NCI-H748 (cell line): ENCODE measurements at regions not wholly inside any gene's neighbourhood (a gene's known extent, or its start where the extent isn't known, plus 50 kb on each side); places are given as distances from the start of the nearest gene placed in this dataset.
A peak's percentile ranks its signal among the peaks of the same experiment; 100 is the strongest.

Experiments used
- DNase-seq: peaks from one replicate; lab custom pipeline; 2025; ENCODE audit not compliant: unreplicated experiment; lab: John Stamatoyannopoulos, UW

DNA sequence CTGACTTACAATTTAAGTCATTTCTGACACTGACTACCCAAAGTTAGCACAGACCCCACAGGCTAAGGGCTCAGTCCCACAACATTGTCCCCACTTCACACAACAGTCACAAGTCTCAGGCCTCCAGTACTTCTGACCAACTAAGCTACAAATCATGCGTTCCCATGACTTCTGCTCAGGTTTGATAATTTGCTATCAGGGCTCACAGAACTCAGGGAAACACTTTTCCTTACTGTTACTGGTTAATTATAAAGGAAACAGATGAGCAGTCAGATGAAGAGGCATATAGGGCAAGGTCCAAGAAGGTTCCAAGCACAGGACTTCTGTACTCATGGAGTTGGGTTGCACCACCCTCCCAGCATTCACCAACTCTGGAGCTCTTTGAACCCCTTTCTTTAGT is 151.2 kb upstream of the TNR start:
- DNase-seq = no peak

DNA sequence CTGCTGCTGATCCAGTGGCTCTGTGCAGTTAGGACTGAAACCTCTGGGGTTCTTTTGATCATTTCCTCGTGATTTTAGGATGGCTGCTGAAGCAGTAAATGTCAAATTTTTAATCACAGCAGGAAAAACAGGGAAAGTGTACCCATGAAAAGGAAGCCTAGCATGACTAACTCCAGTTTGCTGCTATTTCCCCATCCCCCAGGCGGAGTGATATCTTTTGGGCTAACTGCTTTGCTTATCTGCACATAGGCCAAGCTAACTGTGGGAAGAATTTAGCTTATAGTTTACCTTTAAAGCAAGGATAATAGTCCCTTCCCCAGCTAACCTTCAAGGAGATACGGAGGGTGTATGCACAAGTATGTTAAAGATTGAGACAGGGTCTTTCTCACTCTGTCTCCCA is 149.8 kb upstream of the TNR start:
- DNase-seq = no peak

DNA sequence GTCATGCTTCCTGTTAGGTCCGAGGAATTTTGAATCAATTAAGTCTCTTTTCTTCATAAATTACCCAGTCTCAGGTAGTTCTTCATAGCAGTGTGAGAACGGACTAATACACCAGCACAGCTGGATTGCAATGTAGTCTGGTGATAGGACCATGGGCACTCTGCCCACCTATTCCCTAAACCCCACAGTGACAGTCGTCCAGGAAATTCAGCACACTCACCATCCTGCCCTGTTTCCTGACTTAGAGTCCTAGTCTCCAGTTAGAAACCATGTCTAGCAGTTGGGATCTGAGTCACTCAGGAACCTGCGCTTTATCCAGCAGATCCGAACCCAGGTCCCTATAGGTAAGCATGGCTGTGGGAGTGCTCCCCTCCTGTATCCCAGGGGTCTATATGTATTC is 149.3 kb upstream of the TNR start:
- DNase-seq = no peak

DNA sequence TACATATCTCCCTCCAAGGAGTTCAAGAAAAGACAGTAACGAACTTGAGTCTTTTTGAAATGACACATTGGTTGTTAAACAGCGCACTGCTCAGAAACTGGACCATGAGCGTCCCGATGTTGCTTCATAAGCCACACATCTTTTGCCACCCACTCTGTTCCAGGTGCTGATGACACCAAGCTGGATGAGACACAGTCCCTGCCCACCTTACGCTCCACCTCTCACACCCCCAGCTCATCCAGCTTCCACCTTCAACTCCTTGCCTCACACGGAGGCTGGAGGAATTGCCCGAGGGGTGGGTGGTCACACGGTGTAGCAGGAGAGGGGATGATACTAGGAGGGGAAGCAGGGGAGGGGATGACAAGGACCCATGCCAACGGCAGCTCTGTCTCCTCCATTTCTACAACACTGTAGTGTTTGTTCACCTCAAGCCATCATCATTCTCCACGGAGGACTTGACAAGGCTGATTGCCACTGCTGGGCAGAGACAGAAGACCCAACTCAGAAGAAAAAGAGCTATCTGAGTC is 148.5 kb upstream of the TNR start:
- no peak for DNase-seq

DNA sequence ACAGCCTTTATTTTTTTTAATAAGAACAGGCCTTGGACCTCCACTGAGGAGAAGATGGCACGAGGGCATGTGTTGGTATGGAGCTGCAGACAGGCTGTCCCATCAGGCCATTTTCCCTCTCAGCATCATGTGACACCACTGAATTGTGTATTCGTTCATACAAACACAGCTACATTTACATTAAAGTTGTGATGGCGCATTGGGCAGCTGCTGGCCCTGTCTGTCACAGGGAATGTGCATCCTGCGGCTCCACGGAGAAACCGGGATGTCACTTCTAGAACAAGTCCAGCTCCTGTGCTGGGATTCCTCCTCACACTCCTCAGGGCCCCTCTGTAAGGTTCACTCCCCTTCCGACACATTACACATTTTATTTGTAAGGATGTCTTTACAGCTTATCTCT is 147.6 kb upstream of the TNR start:
- no peak for DNase-seq

DNA sequence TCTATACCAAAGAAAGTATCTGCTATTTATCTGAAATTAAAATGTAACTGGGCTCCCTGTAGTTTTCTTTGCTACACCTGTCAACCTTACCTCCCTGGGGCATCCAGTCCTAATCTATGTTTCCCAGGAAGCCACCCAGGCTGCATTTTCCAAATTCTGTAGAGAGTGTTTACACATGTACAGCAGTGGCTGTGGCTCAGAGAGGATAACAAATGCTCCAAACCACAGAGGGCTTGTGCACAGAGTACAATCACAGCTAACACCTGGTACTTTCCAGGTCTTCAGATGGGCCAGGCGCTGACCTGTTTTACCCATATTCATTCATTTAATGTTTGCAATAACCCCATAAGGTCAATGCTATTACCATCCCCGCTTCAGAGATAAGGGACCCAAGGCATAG is 146.5 kb upstream of the TNR start:
- DNase-seq = no peak

DNA sequence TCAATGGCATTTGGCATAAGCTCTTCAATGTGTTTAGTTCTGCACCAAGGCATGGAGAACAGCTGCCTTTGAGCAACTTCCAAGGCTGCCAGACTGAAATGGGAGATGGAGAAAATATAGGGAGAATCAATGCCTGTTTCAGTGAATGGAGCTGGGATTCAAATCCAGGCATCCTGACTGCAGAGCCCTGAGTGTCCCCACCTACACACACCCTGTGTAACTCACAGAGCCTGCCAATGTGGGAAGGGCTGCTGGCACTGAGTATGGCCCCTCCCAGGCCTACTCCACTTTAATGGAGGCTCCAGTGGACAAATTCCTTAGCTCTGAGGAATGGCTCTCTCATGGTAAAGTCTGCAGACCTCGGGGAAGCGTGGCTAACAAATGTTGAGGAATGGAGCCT is 145.6 kb upstream of the TNR start:
- DNase-seq = no peak

DNA sequence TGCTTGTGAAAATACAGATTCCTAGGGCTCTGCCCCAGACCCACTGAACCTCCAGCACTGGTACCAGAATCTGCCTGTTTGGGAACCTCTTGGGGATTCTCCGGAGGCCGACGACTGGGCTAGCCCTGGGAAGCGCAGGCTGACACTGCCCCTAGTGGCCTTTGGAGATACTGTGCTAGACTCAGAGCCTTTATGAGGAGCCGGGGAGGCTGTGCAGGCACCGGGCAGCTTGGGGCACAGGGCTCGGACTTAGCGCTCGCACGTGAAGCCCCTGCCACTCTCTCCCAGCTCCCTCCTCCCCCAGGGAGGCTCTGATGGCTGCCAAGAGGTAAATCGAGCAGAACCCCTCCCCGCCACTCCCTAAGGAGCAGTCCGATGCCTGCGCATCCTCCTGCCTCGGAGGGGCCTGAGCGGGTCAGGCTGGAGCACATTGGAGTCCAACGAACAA is 144.6 kb upstream of the TNR start:
- peak; percentile 35 for DNase-seq

DNA sequence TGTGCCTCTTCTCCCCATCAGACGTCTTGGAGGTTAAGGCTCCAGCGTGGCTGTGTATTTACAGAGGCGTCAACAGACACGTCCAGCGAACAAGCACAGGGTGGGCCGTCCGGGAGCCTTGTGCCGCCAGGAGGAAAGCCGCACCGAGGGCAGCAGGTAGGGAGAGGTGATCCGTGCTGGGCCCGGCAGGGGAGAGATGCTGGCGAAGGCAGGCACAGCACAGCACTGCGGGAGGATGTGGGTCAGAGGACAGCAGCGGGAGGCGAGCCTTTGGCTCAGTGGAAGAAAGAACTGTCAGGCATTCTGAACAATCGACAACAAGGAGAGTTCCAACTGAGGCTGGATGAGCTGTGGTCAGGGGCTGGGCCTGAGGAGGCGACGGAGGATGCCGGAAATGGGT is 144.1 kb upstream of the TNR start:
- no peak for DNase-seq

DNA sequence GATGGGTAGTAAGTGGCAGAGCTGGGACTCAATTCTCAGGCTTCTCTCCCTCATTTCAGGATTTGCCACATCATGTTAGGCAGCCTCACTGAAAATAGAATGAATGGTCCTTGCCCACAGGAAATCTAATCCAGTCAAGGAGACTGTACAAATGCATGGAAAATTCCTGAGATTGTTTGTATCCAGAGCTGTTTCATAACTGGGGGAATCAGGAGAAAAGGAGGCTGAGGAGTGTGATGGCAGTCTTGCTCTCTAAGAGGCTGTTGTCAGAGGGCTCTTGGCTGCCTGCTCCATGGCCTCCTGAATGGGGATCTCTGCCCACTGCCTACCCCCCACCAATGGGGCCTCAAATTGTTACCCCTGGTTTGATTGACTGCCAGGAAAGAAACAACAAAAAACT is 141.9 kb upstream of the TNR start:
- no peak for DNase-seq

DNA sequence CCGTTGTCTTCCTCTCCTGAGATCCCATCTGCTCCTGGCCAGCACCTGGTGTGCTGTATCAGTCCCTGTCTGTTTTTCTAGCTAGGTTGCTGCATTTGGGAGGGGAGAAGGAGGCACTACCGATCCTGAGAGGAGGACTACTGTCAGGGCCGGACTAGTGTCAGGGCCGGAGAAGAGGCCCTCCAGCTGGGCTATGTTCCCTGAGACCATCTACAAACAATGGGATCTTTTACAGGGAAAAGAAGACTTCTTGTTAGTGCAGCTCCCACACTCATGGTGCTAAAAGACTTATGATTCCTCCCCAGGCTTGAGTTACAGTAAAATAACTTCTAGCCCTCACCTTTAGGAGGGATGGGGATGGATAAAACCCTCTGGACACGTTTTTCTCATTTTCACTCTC is 141.0 kb upstream of the TNR start:
- DNase-seq = no peak

DNA sequence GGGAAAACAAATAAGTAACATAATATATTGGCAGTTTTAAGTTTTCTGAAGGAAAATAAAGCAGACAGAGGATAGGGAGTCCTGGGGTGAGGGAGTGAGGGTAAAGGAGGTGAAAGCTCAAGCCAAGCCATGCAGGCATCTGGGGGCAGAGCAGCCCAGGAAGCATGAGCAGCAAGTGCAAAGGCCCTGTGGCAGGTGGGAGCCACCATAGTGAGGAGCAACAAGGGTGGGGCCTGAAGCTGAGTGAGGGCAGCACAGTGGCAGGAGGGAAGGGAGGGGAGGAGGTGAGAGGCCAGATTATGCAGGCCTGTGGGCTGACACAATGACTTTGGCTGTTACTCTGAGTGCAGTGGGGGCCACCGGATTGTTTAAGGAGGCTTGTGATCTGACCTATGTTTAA is 138.8 kb upstream of the TNR start:
- DNase-seq = no peak

DNA sequence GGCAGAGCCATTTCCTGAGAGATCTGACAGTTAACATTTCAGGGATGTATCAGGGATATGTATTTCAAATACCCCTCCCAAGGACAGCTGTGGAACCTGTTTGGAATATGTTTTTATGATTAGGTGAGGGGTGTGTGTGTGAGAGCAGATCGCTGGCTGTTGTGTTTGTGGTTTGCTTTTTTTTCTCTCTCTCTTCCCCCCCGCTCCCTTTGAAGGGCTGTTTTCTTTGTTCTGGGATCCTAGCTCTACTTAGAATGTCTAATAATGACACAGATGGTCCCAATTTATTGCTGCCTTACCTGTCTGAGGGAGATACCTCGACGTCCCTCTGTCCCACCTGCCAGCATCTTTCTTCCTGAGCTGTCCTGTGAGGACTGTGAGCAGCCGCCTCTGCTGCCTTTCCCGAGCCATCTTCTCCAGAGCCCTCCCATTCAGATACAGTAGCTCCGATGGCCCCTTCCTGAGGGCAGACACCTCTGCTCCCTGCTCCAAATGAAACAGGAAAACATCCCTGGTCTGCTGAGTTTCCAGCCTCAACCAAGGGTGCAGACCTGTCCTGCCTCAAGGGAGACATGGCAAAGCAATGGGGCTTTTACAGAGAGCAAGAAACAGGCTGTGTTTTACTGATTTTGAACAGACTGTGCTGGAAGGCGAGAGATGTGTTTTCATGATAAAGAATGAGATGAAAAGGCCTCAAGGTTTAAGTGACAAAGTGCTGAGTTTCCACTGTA is 138.0 kb upstream of the TNR start:
- DNase-seq = no peak

DNA sequence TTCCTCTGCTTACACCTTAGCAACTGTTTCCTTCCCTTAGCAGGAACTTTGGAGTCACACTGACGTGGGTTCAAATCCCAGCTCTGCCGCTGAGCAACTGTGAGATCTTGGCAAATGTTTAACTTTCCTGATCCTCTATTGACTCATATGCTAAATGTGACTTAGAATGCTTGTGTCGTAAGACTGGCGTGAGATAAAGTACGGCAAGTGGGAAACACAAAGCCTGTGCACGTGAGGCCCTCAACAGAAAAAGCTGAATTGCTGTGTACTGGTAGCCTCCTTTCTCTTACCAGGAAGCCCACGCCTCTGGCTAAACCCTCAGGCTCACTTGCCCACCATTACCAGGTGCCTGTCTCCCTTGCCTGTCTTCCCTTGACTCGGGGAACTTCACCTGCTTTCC is 135.4 kb upstream of the TNR start:
- no peak for DNase-seq

DNA sequence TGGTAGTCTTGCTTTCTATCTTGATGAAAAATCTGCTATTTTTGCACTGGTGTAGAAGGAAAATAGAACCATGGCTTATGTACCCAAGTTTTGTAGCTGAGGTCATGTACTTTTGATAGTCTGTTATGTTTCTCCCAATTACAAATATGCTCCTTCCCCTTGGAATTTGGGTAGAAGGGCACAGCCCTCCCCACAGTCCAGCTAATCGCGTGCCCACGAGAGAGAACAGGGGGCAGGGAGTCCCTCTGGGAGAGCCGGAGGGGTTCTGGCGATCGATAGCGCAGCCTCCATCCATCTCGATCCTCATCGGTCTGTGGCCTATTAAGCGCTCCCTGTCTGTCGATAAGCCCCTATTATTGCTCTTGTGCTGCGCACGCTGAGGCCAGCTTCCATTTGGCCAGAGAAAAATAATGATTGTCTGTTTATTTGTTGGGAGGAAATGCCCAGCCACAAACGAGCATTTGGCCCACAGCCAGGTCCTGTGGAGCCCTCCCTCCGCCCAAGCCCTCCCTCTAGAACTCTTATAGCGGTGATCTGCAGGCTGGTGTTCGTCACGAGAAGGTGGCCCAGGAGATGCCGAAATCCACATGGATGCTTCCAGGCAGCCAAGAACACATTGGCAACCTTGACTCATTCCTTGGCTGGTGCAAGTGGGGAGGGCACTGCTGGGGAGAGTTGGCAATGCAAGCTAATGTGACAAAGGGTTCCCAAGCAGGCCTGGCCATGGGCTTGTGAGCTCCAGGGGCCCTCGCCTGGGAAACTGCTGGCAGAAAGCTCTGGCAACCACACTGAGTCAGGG is 134.7 kb upstream of the TNR start:
- DNase-seq = peak; percentile 28

DNA sequence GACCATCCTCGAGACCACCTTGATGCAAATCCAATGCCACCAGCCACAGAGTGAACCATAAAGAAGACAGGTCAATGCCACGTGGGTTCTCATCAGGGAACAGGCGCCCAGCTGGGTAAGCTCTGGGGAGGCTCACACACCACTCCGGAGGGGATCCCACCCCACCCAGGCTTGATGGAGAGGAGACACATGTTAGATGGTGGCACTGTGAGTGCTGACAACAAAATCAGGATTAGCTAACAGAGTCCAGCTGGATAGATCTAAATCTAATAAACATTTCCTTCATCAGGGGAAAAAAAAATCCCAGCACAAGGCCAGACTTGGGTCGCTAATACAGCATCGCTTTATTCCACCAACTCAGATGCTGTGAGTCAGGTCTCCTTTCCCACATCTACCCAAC is 132.2 kb upstream of the TNR start:
- DNase-seq = no peak

DNA sequence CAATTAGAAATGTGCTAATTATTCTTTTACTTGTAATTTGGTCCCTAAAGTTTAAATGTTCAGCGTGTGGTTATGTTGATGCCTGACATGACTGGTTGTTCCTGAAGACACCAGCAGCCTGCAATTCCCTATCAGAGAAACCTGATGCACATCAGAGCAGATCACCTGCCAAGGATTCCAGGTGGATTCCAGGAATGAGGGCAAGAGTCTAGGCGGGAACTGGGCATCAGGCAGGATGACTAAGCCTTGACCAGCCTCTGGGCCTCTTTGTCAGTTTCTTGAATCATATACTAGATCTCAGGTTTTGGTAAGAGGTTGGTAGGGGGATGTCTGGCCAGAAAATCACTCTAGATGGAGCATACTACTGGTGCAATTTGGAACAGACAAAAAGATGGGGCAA is 130.7 kb upstream of the TNR start:
- no peak for DNase-seq

DNA sequence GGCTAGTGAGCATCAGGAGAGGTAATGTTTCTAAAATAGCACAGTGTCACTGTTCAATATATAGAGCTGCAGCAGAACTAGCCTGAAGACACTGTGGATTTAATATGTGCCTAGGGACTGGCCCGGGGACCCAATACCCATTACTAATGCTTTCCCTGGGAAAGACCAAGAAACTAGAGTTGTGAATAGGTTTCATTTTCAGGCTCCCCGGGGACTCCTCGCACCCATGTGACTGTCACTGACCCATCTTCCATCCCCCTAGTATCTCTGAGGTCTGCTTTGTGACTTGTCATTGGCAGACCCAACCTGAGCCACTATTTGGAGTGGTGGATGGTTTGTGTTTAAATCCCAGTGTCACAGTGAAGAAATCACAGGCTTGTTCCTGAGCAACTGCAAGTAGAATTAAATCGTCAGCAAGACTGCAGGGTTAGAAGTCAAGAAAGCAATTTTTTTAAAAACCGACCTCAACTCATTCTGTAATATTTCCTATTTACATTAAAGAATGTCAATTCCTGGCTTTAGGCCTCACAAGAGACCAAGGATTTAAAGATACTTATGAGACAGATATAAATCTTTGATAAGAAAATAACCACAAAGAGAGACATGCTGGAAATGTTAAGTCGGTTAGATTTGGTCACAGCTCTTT is 130.0 kb upstream of the TNR start:
- DNase-seq = no peak

DNA sequence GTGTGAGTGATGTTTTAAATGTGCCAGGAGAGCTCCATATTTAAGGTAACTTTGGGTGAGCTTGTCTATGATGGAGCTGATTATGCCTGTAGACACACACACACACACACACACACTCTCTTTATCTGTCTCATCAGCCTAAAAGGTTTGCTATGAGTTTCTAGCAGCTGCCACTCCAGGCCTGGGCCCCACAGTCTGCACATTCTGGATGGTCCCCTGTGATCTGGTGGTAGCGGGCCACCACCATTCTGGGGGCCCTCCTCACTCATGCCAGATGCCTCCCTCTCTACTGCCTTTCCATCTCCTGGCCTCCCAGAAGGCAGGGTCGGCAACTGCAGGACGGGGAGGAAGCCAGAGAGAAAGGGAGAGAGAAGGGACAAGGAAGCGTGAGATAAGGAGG is 129.2 kb upstream of the TNR start:
- DNase-seq = no peak

DNA sequence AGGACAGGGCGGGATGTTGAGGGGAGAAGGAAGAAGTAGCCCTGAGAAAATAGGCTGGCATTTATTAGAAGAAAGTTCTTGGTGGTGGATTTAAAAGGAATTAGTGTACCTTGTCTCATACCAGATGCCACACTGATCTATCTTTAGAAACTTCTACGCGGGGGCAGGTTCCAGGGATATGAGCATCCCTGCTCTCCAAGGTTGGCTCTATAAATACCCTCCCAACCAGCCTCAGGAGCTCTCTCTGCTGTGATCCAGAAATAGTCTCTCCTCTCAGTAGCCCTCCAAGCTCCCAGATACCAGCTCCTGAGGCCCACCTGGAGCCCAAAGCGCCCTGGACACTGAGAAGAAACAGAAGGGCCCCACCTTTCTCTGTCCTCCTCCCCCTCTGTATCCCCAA is 128.3 kb upstream of the TNR start:
- no peak for DNase-seq

DNA sequence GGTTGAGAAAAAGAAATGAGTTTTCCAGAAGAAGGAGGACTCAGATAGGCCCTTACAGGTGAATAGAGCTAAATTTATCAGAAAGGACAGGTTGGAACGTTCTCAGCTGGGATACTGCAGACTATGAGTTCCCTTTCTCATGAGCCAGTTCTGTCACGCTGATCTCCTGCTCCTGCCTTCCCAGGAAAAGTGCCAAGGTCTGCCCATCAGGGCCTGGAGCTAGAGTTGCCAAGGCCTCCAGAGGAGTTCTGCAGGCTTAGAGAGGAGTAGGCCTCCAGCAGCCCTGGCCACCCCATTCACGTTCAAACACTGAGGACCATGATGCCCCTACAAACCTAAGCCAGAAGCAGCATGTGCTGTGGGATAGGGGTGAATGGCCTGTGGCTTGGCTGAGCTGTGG is 126.8 kb upstream of the TNR start:
- DNase-seq = no peak

DNA sequence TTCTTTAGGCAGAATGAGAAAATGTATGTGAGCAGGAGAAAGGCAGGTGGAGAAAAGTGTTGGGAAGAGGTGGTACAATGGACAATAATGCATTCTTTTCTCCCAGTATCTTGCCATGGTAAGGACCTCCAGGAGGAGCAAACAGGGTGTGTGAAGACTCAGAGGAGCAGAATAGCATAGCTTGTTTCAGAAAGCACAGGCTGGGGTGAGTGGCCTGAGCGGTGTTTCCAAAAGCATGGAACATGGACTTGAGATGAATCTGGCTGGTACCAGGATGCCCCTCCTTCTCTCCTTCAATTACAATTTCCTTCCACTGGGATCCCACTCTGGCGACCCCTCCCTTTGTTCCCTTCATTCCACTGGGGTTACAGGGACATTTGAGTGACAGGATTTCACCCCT is 123.4 kb upstream of the TNR start:
- DNase-seq = no peak
